ENCODE measurements at regions not wholly inside any gene's neighbourhood (a gene's known extent, or its start where the extent isn't known, plus 50 kb on each side); places are given as distances from the start of the nearest gene placed in this dataset.

DNA sequence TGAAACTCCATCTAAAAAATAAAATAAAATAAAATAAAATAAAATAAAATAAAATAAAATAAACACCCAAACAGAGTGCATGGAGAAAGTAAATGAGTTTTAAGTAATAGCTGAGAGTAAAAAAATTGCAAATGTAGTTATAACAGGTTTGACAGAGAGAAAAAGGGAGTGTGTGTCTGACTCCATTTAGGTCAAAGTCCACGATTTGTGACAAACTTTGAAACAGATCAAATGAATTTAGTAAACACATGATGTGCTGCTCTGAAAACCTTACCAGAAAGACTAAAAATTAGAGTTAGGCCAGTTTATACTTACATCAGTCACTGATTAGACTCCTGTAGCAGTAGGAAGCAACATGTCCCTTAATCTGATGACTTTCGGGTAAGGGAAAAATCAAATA is 346.6 kb downstream of the PARP8 start:
- Histone ChIP-seq H2AFZ (ENCODE audit: low read depth, low read length, severe bottlenecking) (no peak overlapping the region), H3K9ac (ENCODE audit: low read length) (no peak overlapping the region), H3K27me3 (ENCODE audit: low read length) (no peaks in the 10 kb centered on the region), H3K4me3 (ENCODE audit: insufficient read depth, low read length, poor library complexity, severe bottlenecking) (no peak overlapping the region), H3K36me3 (ENCODE audit: low read length) (no peaks in the 10 kb centered on the region), H3K79me2 (ENCODE audit: insufficient read depth, low read length) (no peaks in the 10 kb centered on the region), H3F3A (ENCODE audit: insufficient read depth) (no peaks in the 10 kb centered on the region), H3K4me2 (ENCODE audit: low read depth, low read length, poor library complexity, severe bottlenecking) (no peak overlapping the region), H4K20me1 (ENCODE audit: low read depth, low read length) (no peaks in the 10 kb centered on the region; the same call in 1 of the 2 replicates), H3K27ac (ENCODE audit: low read depth, low read length) (no peak overlapping the region), H3K9me3 (ENCODE audit: insufficient read depth, low read length) (no peaks in the 10 kb centered on the region), H3K9me2 (replicated peaks; ENCODE audit: insufficient read depth, low read length) (no peaks in the 10 kb centered on the region)
- TF ChIP-seq EZH2phosphoT487 (conservative IDR thresholded peaks at IDR 0.05; ENCODE audit: low read length), result no peak
- TF ChIP-seq, protein P1, sequence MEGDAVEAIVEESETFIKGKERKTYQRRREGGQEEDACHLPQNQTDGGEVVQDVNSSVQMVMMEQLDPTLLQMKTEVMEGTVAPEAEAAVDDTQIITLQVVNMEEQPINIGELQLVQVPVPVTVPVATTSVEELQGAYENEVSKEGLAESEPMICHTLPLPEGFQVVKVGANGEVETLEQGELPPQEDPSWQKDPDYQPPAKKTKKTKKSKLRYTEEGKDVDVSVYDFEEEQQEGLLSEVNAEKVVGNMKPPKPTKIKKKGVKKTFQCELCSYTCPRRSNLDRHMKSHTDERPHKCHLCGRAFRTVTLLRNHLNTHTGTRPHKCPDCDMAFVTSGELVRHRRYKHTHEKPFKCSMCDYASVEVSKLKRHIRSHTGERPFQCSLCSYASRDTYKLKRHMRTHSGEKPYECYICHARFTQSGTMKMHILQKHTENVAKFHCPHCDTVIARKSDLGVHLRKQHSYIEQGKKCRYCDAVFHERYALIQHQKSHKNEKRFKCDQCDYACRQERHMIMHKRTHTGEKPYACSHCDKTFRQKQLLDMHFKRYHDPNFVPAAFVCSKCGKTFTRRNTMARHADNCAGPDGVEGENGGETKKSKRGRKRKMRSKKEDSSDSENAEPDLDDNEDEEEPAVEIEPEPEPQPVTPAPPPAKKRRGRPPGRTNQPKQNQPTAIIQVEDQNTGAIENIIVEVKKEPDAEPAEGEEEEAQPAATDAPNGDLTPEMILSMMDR (IDR thresholded peaks at IDR 0.05; ENCODE audit: insufficient read depth, low read length, poor library complexity, severe bottlenecking), result no peak

DNA sequence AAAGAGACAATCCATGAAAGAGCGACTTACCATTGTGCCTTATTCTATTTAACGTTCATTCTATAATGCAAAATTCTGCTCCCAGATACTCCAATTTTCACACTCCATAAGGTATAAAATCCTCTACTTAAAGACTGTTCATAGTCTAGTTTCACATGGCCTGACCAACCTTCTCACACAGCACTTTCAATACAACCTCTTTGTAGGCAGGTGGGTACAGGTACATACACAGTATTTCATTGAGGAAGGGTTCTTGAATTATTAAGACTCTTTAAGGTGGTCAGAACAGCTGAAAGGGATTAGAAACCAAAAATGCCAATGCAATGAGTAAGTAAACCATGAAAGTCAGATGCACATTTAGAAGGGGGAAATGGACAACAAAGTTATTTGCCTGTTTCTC is 352.0 kb downstream of the PARP8 start:
- Histone ChIP-seq H4K20me1 (ENCODE audit: low read depth, low read length) (no peaks in the 10 kb centered on the region), H3K36me3 (ENCODE audit: low read length) (no peaks in the 10 kb centered on the region), H3K4me2 (ENCODE audit: low read depth, low read length, poor library complexity, severe bottlenecking) (no peak overlapping the region), H3K9me3 (ENCODE audit: insufficient read depth, low read length) (no peaks in the 10 kb centered on the region), H3K9ac (ENCODE audit: low read length) (no peak overlapping the region), H3F3A (ENCODE audit: insufficient read depth) (no peaks in the 10 kb centered on the region), H3K4me3 (ENCODE audit: insufficient read depth, low read length, poor library complexity, severe bottlenecking) (no peak overlapping the region), H3K79me2 (ENCODE audit: insufficient read depth, low read length) (no peaks in the 10 kb centered on the region), H2AFZ (ENCODE audit: low read depth, low read length, severe bottlenecking) (no peak overlapping the region), H3K27ac (ENCODE audit: low read depth, low read length) (no peak overlapping the region), H3K9me2 (replicated peaks; ENCODE audit: insufficient read depth, low read length) (no peaks in the 10 kb centered on the region), H3K27me3 (ENCODE audit: low read length) (no peaks in the 10 kb centered on the region)
- no peak for TF ChIP-seq EZH2phosphoT487 (conservative IDR thresholded peaks at IDR 0.05; ENCODE audit: low read length)
- TF ChIP-seq, protein P1 (IDR thresholded peaks at IDR 0.05; ENCODE audit: insufficient read depth, low read length, poor library complexity, severe bottlenecking), result no peak

DNA sequence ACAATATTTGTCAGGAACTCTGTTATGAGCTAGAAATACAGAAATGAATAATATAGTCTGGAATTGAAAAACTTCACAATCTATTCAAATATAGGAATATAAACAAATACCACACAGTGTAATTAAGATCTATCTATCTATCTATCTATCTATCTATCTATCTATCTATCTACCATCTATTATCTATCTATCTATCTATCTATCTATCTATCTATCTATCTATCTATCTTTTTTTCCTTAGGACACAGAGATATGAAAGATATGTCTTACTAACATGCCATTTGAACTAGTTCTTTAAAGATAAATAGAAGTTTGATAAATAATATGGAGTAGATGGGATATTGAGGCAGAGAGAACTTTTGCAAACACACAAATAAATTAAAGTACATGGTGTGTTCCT is 357.8 kb downstream of the PARP8 start:
- no peaks in the 10 kb centered on the region for H3K9me2 ChIP-seq (replicated peaks; ENCODE audit: insufficient read depth, low read length)
- H3K4me3 ChIP-seq (ENCODE audit: insufficient read depth, low read length, poor library complexity, severe bottlenecking), result no peak overlapping the region
- H2AFZ ChIP-seq (ENCODE audit: low read depth, low read length, severe bottlenecking), result no peak overlapping the region
- no peaks in the 10 kb centered on the region for H3K9me3 ChIP-seq (ENCODE audit: insufficient read depth, low read length)
- H3K27me3 ChIP-seq (ENCODE audit: low read length), result no peaks in the 10 kb centered on the region
- H3F3A ChIP-seq (ENCODE audit: insufficient read depth), result no peaks in the 10 kb centered on the region
- TF ChIP-seq, protein P1 (IDR thresholded peaks at IDR 0.05; ENCODE audit: insufficient read depth, low read length, poor library complexity, severe bottlenecking), result no peak
- no peak for TF ChIP-seq EZH2phosphoT487 (conservative IDR thresholded peaks at IDR 0.05; ENCODE audit: low read length)
- H3K4me2 ChIP-seq (ENCODE audit: low read depth, low read length, poor library complexity, severe bottlenecking), result no peak overlapping the region
- no peak overlapping the region for H3K9ac ChIP-seq (ENCODE audit: low read length)
- no peaks in the 10 kb centered on the region for H3K36me3 ChIP-seq (ENCODE audit: low read length)
- H3K27ac ChIP-seq (ENCODE audit: low read depth, low read length), result no peak overlapping the region
- H4K20me1 ChIP-seq (ENCODE audit: low read depth, low read length), result no peaks in the 10 kb centered on the region
- no peaks in the 10 kb centered on the region for H3K79me2 ChIP-seq (ENCODE audit: insufficient read depth, low read length)
